ENCODE measurements at regions not wholly inside any gene's neighbourhood (a gene's known extent, or its start where the extent isn't known, plus 50 kb on each side); places are given as distances from the start of the nearest gene placed in this dataset.

DNA sequence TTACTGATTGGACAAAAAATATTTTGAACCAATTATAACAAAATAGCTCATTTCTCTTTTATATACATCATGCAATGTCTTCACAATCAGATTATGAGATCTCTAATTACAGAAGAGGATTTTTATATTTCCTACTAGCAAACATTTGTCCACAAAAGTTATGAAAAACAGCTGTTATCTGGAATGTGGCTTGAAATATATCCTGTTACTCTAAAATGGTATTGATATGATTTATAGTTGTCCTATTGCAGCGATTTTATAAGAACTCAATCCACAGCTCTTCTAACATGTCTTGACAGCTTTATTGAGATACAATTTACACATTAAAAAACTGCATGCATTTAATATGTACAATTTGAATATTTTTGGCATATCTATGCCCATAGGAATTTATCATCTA lies 779.9 kb upstream of the ACO1 start:
- Histone ChIP-seq H3K9ac (ENCODE audit: low read length) (no peak overlapping the region), H3K4ac (ENCODE audit: low read depth in 1 of 2, low read length in 2 of 2) (no peak overlapping the region), H3K4me3 (ENCODE audit: insufficient read depth in 1 of 2, low read depth in 1 of 2, low read length in 2 of 2) (no peak overlapping the region), H3K27ac (ENCODE audit: low read length, poor library complexity, severe bottlenecking) (no peak overlapping the region), H4K8ac (ENCODE audit: low read length) (no peak overlapping the region), H2AFZ (ENCODE audit: low read depth, low read length) (no peak overlapping the region), H3K14ac (ENCODE audit: low read length in 2 of 2) (no peak overlapping the region), H2BK12ac (ENCODE audit: low read length in 2 of 2) (no peak overlapping the region), H3K4me2 (ENCODE audit: low read length, poor library complexity, severe bottlenecking) (no peak overlapping the region), H3K23ac (ENCODE audit: low read length in 2 of 2) (no peak overlapping the region), H2AK5ac (ENCODE audit: low read length, severe bottlenecking) (no peak overlapping the region), H3K9me3 (ENCODE audit: control insufficient read depth, low read length) (no peaks in the 10 kb centered on the region), H3K79me1 (replicated peaks; ENCODE audit: low read length, poor library complexity, severe bottlenecking) (no peaks in the 10 kb centered on the region), H3K27me3 (ENCODE audit: control insufficient read depth in 1 of 2, insufficient read depth in 1 of 2, low read length in 2 of 2) (no peaks in the 10 kb centered on the region), H4K91ac (ENCODE audit: low read length) (no peak overlapping the region), H2BK15ac (ENCODE audit: low read depth, poor library complexity, severe bottlenecking) (no peak overlapping the region), H3K4me1 (ENCODE audit: control insufficient read depth, insufficient read depth, low read depth, low read length) (no peaks in the 10 kb centered on the region), H3K18ac (ENCODE audit: low read depth in 1 of 2, low read length in 2 of 2) (no peak overlapping the region), H3K36me3 (ENCODE audit: control insufficient read depth in 1 of 2, insufficient read depth in 2 of 2, low read depth in 1 of 2, low read length in 2 of 2) (no peaks in the 10 kb centered on the region), H2BK5ac (ENCODE audit: low read depth, low read length, poor library complexity, severe bottlenecking) (no peak overlapping the region), H2BK120ac (ENCODE audit: low read depth, low read length) (no peak overlapping the region)
- no peak for DNase-seq
- no CpG with 5 or more reads among the region's 1 CpG for WGBS

DNA sequence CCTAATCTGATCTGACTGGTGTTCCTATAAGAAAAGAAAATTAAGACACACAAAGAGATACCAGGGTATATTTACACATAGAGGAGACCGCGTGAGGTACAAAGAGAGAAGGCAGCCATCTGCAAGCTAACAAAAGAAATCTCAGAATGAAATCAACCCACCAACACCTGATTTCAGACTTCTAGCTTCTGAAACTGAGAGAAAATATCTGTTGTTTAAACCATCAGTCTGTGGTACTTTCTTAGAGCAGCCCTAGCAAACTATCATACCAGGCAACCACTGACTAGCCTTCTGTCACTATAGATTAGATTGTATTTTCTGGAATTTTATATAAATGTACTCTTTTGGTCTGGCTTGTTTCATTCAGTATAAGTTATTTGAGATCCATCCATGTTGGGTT lies 779.3 kb upstream of the ACO1 start:
- no peak overlapping the region for H3K27ac ChIP-seq (ENCODE audit: low read length, poor library complexity, severe bottlenecking)
- H3K9me3 ChIP-seq (ENCODE audit: control insufficient read depth, low read length), result no peaks in the 10 kb centered on the region
- 100% methylated on average over 2 of the region's 2 CpGs for WGBS
- H3K23ac ChIP-seq (ENCODE audit: low read length in 2 of 2), result no peak overlapping the region
- no peak overlapping the region for H2AFZ ChIP-seq (ENCODE audit: low read depth, low read length)
- H3K79me1 ChIP-seq (replicated peaks; ENCODE audit: low read length, poor library complexity, severe bottlenecking), result no peaks in the 10 kb centered on the region
- no peak overlapping the region for H2BK120ac ChIP-seq (ENCODE audit: low read depth, low read length)
- H3K36me3 ChIP-seq (ENCODE audit: control insufficient read depth in 1 of 2, insufficient read depth in 2 of 2, low read depth in 1 of 2, low read length in 2 of 2), result no peaks in the 10 kb centered on the region
- no peak overlapping the region for H3K4me3 ChIP-seq (ENCODE audit: insufficient read depth in 1 of 2, low read depth in 1 of 2, low read length in 2 of 2)
- no peak overlapping the region for H2AK5ac ChIP-seq (ENCODE audit: low read length, severe bottlenecking)
- H3K14ac ChIP-seq (ENCODE audit: low read length in 2 of 2), result no peak overlapping the region
- H3K4ac ChIP-seq (ENCODE audit: low read depth in 1 of 2, low read length in 2 of 2), result no peak overlapping the region
- no peak for DNase-seq
- H2BK12ac ChIP-seq (ENCODE audit: low read length in 2 of 2), result no peak overlapping the region
- no peak overlapping the region for H3K18ac ChIP-seq (ENCODE audit: low read depth in 1 of 2, low read length in 2 of 2)
- no peak overlapping the region for H3K9ac ChIP-seq (ENCODE audit: low read length)
- H4K91ac ChIP-seq (ENCODE audit: low read length), result no peak overlapping the region
- no peaks in the 10 kb centered on the region for H3K27me3 ChIP-seq (ENCODE audit: control insufficient read depth in 1 of 2, insufficient read depth in 1 of 2, low read length in 2 of 2)
- H3K4me2 ChIP-seq (ENCODE audit: low read length, poor library complexity, severe bottlenecking), result no peak overlapping the region
- H2BK15ac ChIP-seq (ENCODE audit: low read depth, poor library complexity, severe bottlenecking), result no peak overlapping the region
- no peaks in the 10 kb centered on the region for H3K4me1 ChIP-seq (ENCODE audit: control insufficient read depth, insufficient read depth, low read depth, low read length)
- H2BK5ac ChIP-seq (ENCODE audit: low read depth, low read length, poor library complexity, severe bottlenecking), result no peak overlapping the region
- no peak overlapping the region for H4K8ac ChIP-seq (ENCODE audit: low read length)

DNA sequence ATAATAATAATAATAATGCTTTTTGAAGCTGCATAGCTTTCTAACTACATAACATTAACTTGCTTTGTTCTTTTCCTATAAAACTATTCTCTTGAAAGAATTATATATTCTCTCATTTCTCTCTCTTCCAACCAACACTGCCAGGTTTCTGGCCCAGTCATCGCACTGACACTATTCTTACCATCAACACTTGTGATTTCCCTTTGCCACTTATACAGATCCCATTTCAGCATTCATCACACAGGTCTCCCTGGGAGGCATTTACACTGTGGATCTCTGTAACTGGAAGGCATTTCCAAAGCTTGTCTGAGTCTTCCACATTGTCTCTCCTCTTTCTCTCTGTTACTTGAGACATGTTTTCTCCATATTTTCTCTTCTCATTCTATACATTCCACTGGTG lies 777.8 kb upstream of the ACO1 start:
- Histone ChIP-seq H3K14ac (ENCODE audit: low read length in 2 of 2) (no peak overlapping the region), H4K91ac (ENCODE audit: low read length) (no peak overlapping the region)
- 87% methylated on average over 1 of the region's 1 CpG for WGBS

DNA sequence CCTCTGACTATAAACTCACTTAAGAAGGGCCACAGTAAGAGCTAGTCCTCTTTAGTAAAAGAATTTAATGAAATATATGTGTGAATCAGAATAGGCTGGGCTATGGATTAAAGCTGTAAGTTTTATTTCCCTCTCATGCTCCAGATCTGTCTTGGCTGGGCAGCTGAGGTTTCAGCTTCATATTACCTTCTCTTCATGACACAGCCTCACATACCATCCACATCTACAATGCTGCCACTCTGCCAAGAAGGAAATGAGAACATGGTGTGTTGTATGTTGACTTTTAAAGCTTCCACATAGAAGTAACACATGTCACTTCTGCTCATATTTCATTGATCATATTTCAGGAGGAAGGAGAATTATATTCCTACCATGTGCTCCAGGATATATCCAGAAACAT lies 776.0 kb upstream of the ACO1 start:
- Histone ChIP-seq H3K18ac (ENCODE audit: low read depth in 1 of 2, low read length in 2 of 2) (no peak overlapping the region), H4K8ac (ENCODE audit: low read length) (no peak overlapping the region), H3K27ac (ENCODE audit: low read length, poor library complexity, severe bottlenecking) (no peak overlapping the region), H2BK12ac (ENCODE audit: low read length in 2 of 2) (no peak overlapping the region), H3K4me2 (ENCODE audit: low read length, poor library complexity, severe bottlenecking) (no peak overlapping the region), H2AK5ac (ENCODE audit: low read length, severe bottlenecking) (no peak overlapping the region), H3K79me1 (replicated peaks; ENCODE audit: low read length, poor library complexity, severe bottlenecking) (no peaks in the 10 kb centered on the region), H3K4ac (ENCODE audit: low read depth in 1 of 2, low read length in 2 of 2) (no peak overlapping the region), H2BK5ac (ENCODE audit: low read depth, low read length, poor library complexity, severe bottlenecking) (no peak overlapping the region), H3K36me3 (ENCODE audit: control insufficient read depth in 1 of 2, insufficient read depth in 2 of 2, low read depth in 1 of 2, low read length in 2 of 2) (no peaks in the 10 kb centered on the region), H3K14ac (ENCODE audit: low read length in 2 of 2) (no peak overlapping the region), H2AFZ (ENCODE audit: low read depth, low read length) (no peak overlapping the region), H3K4me3 (ENCODE audit: insufficient read depth in 1 of 2, low read depth in 1 of 2, low read length in 2 of 2) (no peak overlapping the region), H3K4me1 (ENCODE audit: control insufficient read depth, insufficient read depth, low read depth, low read length) (no peaks in the 10 kb centered on the region), H3K9me3 (ENCODE audit: control insufficient read depth, low read length) (no peaks in the 10 kb centered on the region), H2BK15ac (ENCODE audit: low read depth, poor library complexity, severe bottlenecking) (no peak overlapping the region), H3K9ac (ENCODE audit: low read length) (no peak overlapping the region), H2BK120ac (ENCODE audit: low read depth, low read length) (no peak overlapping the region), H3K23ac (ENCODE audit: low read length in 2 of 2) (no peak overlapping the region), H3K27me3 (ENCODE audit: control insufficient read depth in 1 of 2, insufficient read depth in 1 of 2, low read length in 2 of 2) (no peaks in the 10 kb centered on the region), H4K91ac (ENCODE audit: low read length) (no peak overlapping the region)
- no peak for DNase-seq

More for the DNA sequence above, 777.8 kb upstream of the ACO1 start:
- no peaks in the 10 kb centered on the region for H3K27me3 ChIP-seq (ENCODE audit: control insufficient read depth in 1 of 2, insufficient read depth in 1 of 2, low read length in 2 of 2)
- no peak overlapping the region for H3K27ac ChIP-seq (ENCODE audit: low read length, poor library complexity, severe bottlenecking)
- DNase-seq, result no peak
- no peak overlapping the region for H4K8ac ChIP-seq (ENCODE audit: low read length)
- no peak overlapping the region for H3K23ac ChIP-seq (ENCODE audit: low read length in 2 of 2)
- no peak overlapping the region for H2BK120ac ChIP-seq (ENCODE audit: low read depth, low read length)
- H2BK12ac ChIP-seq (ENCODE audit: low read length in 2 of 2), result no peak overlapping the region
- no peaks in the 10 kb centered on the region for H3K36me3 ChIP-seq (ENCODE audit: control insufficient read depth in 1 of 2, insufficient read depth in 2 of 2, low read depth in 1 of 2, low read length in 2 of 2)
- no peak overlapping the region for H3K4me3 ChIP-seq (ENCODE audit: insufficient read depth in 1 of 2, low read depth in 1 of 2, low read length in 2 of 2)
- H2AK5ac ChIP-seq (ENCODE audit: low read length, severe bottlenecking), result no peak overlapping the region
- H2BK15ac ChIP-seq (ENCODE audit: low read depth, poor library complexity, severe bottlenecking), result no peak overlapping the region
- H3K9ac ChIP-seq (ENCODE audit: low read length), result no peak overlapping the region
- H3K18ac ChIP-seq (ENCODE audit: low read depth in 1 of 2, low read length in 2 of 2), result no peak overlapping the region
- no peak overlapping the region for H2AFZ ChIP-seq (ENCODE audit: low read depth, low read length)
- no peak overlapping the region for H3K4ac ChIP-seq (ENCODE audit: low read depth in 1 of 2, low read length in 2 of 2)
- no peaks in the 10 kb centered on the region for H3K9me3 ChIP-seq (ENCODE audit: control insufficient read depth, low read length)
- H2BK5ac ChIP-seq (ENCODE audit: low read depth, low read length, poor library complexity, severe bottlenecking), result no peak overlapping the region
- H3K4me2 ChIP-seq (ENCODE audit: low read length, poor library complexity, severe bottlenecking), result no peak overlapping the region
- H3K79me1 ChIP-seq (replicated peaks; ENCODE audit: low read length, poor library complexity, severe bottlenecking), result no peaks in the 10 kb centered on the region
- H3K4me1 ChIP-seq (ENCODE audit: control insufficient read depth, insufficient read depth, low read depth, low read length), result no peaks in the 10 kb centered on the region
